Caco-2 (cell line): ENCODE measurements at regions not wholly inside any gene's neighbourhood (a gene's known extent, or its start where the extent isn't known, plus 50 kb on each side); places are given as distances from the start of the nearest gene placed in this dataset.

Experiments used
- BruUV-seq: library from RNA; stranded (reverse); fragments of 400-500 nt; replicated peaks from 2 replicates; lab custom pipeline; 2021; lab: Mats Ljungman, UMichigan
- CTCF ChIA-PET: fragments of 300-600 bp; sonication (Branson Sonifier 250); formaldehyde crosslinking; loops from one replicate; lab custom pipeline; 2022; ENCODE audit warnings: antibody characterized with exemption; lab: Charles Lee
- POLR2A ChIA-PET: fragments of 300-600 bp; sonication (Branson Sonifier 250); formaldehyde crosslinking; loops from one replicate; lab custom pipeline; 2022; ENCODE audit warnings: antibody characterized with exemption; lab: Charles Lee
- DNase-seq, 2 experiments: peaks; one replicate each; pipeline versions ENCODE4 v3.0.0 to v3.0.0-alpha.2; 2020 to 2022
- H3K27me3 ChIP-seq: replicated peaks from 2 replicates; pipeline ENCODE4 v1.6.0; 2011; ENCODE audit warnings: low read length; ENCODE audit not compliant: control insufficient read depth, insufficient read depth
- H3K36me3 ChIP-seq: 2 replicates; pipeline ENCODE4 v1.5.1; 2011; ENCODE audit warnings: low read length; ENCODE audit not compliant: control insufficient read depth, insufficient read depth
- H3K4me1 ChIP-seq: fragments of 250-450 bp; sonication (Bioruptor Pico); 2 replicates; pipeline ENCODE4 v1.5.1; 2020; ENCODE audit warnings: mild to moderate bottlenecking
- H3K4me3 ChIP-seq: 2 replicates; pipeline ENCODE4 v1.5.1; 2011; ENCODE audit warnings: low read depth, mild to moderate bottlenecking, control low read depth, low read length
- H3K9me3 ChIP-seq: fragments of 250-450 bp; sonication (Bioruptor Pico); 2 replicates; pipeline ENCODE4 v1.5.1; 2020; ENCODE audit warnings: mild to moderate bottlenecking, moderate library complexity
- H3K27ac Mint-ChIP-seq: one replicate; pipeline ENCODE4 v1.8.0; 2022; ENCODE audit warnings: mixed read lengths; ENCODE audit not compliant: unreplicated experiment
- H3K27me3 Mint-ChIP-seq: one replicate; pipeline ENCODE4 v1.8.0; 2022; ENCODE audit warnings: mixed read lengths; ENCODE audit not compliant: insufficient read depth, unreplicated experiment
- H3K36me3 Mint-ChIP-seq: one replicate; pipeline ENCODE4 v1.8.0; 2022; ENCODE audit warnings: mild to moderate bottlenecking, mixed read lengths; ENCODE audit not compliant: insufficient read depth, unreplicated experiment
- H3K4me1 Mint-ChIP-seq: one replicate; pipeline ENCODE4 v1.8.0; 2022; ENCODE audit warnings: low read depth, mixed read lengths; ENCODE audit not compliant: unreplicated experiment
- H3K4me3 Mint-ChIP-seq: one replicate; pipeline ENCODE4 v1.8.0; 2022; ENCODE audit warnings: mild to moderate bottlenecking, moderate library complexity, mixed read lengths; ENCODE audit not compliant: unreplicated experiment
- H3K9me3 Mint-ChIP-seq: one replicate; pipeline ENCODE4 v1.8.0; 2022; ENCODE audit warnings: mixed read lengths; ENCODE audit not compliant: unreplicated experiment
- CTCF ChIP-seq, 2 experiments: fragments of 200-600 bp in 1 of 2; IDR thresholded peaks; 1 replicate in 1 of 2; 2 replicates in 1 of 2; pipeline versions ENCODE4 v1.5.1 to v1.8.0; 2011 to 2022; ENCODE audit warnings: antibody characterized with exemption in 1 of 2, control low read depth in 1 of 2, inconsistent platforms in 1 of 2, low read depth in 1 of 2, low read length in 1 of 2, mild to moderate bottlenecking in 1 of 2, moderate library complexity in 1 of 2; ENCODE audit not compliant: insufficient read depth in 1 of 2, severe bottlenecking in 1 of 2, unreplicated experiment in 1 of 2
- intact Hi-C: fragments of 100-400 bp; cut with micrococcal nuclease; formaldehyde crosslinking; loops from one replicate; pipeline ENCODE4 v1.10.0; 2022; ENCODE audit not compliant: unreplicated experiment

- ChIA-PET POLR2A (no interaction called here), CTCF (no interaction called here)
- TF ChIP-seq CTCF (IDR thresholded peaks at IDR 0.05; ENCODE audit: insufficient read depth in 1 of 2, low read depth in 1 of 2, low read length in 1 of 2, severe bottlenecking in 1 of 2, unreplicated experiment in 1 of 2), result no peak
- Mint-ChIP-seq H3K27me3 (no peaks in the 10 kb centered on the region), H3K27ac (no peak overlapping the region), H3K36me3 (no peaks in the 10 kb centered on the region), H3K9me3 (no peaks in the 10 kb centered on the region), H3K4me1 (no peaks in the 10 kb centered on the region), H3K4me3 (no peak overlapping the region)
- Histone ChIP-seq H3K27me3 (no peaks in the 10 kb centered on the region), H3K4me3 (no peak overlapping the region), H3K36me3 (no peaks in the 10 kb centered on the region), H3K9me3 (no peaks in the 10 kb centered on the region), H3K4me1 (no peaks in the 10 kb centered on the region)
- DNase-seq, result no peak
- BruUV-seq, result no TSS peak
- intact Hi-C loops, result no loop called here
These were observed 381.0 kb upstream of the RGMA start for GRCh38 chr15:93469994-93470393.

GRCh38 chr15:93467337-93467736, 378.3 kb upstream of the RGMA start:
- intact Hi-C loops, result no loop called here
- no peak for DNase-seq
- Mint-ChIP-seq H3K27me3 (peaks cover 3% of the 10 kb centered on the region), H3K27ac (no peak overlapping the region), H3K4me1 (no peaks in the 10 kb centered on the region), H3K4me3 (no peak overlapping the region), H3K36me3 (no peaks in the 10 kb centered on the region), H3K9me3 (no peaks in the 10 kb centered on the region)
- no peak for TF ChIP-seq CTCF (IDR thresholded peaks at IDR 0.05; ENCODE audit: insufficient read depth in 1 of 2, low read depth in 1 of 2, low read length in 1 of 2, severe bottlenecking in 1 of 2, unreplicated experiment in 1 of 2)
- Histone ChIP-seq H3K4me1 (no peaks in the 10 kb centered on the region), H3K36me3 (no peaks in the 10 kb centered on the region), H3K4me3 (no peak overlapping the region), H3K27me3 (no peaks in the 10 kb centered on the region), H3K9me3 (no peaks in the 10 kb centered on the region)
- BruUV-seq, result no TSS peak
- CTCF ChIA-PET, result interaction anchor here (0.6 kb wide), 1 partner anchor 195 kb away, joined by 10 read pairs; no protein-coding TSS in a partner anchor
- POLR2A ChIA-PET, result no interaction called here

- no peaks in the 10 kb centered on the region for H3K36me3 Mint-ChIP-seq
- no peaks in the 10 kb centered on the region for H3K9me3 Mint-ChIP-seq
- H3K36me3 ChIP-seq, result no peaks in the 10 kb centered on the region
- POLR2A ChIA-PET, result no interaction called here
- no peak for TF ChIP-seq CTCF (IDR thresholded peaks at IDR 0.05; ENCODE audit: insufficient read depth in 1 of 2, low read depth in 1 of 2, low read length in 1 of 2, severe bottlenecking in 1 of 2, unreplicated experiment in 1 of 2)
- H3K4me1 Mint-ChIP-seq, result no peaks in the 10 kb centered on the region
- H3K27me3 Mint-ChIP-seq, result peaks cover 3% of the 10 kb centered on the region
- CTCF ChIA-PET, result no interaction called here
- no peaks in the 10 kb centered on the region for H3K4me1 ChIP-seq
- no peak overlapping the region for H3K27ac Mint-ChIP-seq
- no peaks in the 10 kb centered on the region for H3K27me3 ChIP-seq
- H3K4me3 Mint-ChIP-seq, result no peak overlapping the region
- no TSS peak for BruUV-seq
- H3K4me3 ChIP-seq, result no peak overlapping the region
- intact Hi-C loops, result no loop called here
- no peaks in the 10 kb centered on the region for H3K9me3 ChIP-seq
- DNase-seq, result no peak
These were observed 377.4 kb upstream of the RGMA start for GRCh38 chr15:93466380-93466779.
